ENCODE measurements at regions not wholly inside any gene's neighbourhood (a gene's known extent, or its start where the extent isn't known, plus 50 kb on each side); places are given as distances from the start of the nearest gene placed in this dataset.

GRCh38 chr9:84212982-84213381 lies 127.6 kb downstream of the SLC28A3 start:
- H3K79me2 ChIP-seq (ENCODE audit: insufficient read depth, low read length) = no peaks in the 10 kb centered on the region
- ChIA-PET POLR2A (no interaction called here), CTCF (no interaction called here), RAD21 (ENCODE audit: low non-redundant PET in 1 of 2, low total read pairs in 2 of 2, uncharacterized antibody in 2 of 2, unreplicated experiment in 2 of 2) (no interaction called here)
- no peaks in the 10 kb centered on the region for H3K27me3 ChIP-seq (ENCODE audit: insufficient read depth, low read length)
- H3K4me3 ChIP-seq (replicated peaks in 1 of 2; ENCODE audit: low read depth in 1 of 2, low read length in 2 of 2) = no peak overlapping the region
- H3K9me2 ChIP-seq (ENCODE audit: insufficient read depth) = no peaks in the 10 kb centered on the region
- H3K4me2 ChIP-seq (ENCODE audit: low read length) = no peak overlapping the region
- no peaks in the 10 kb centered on the region for H4K20me1 ChIP-seq (ENCODE audit: insufficient read depth)
- H3K36me3 ChIP-seq (ENCODE audit: control insufficient read depth in 1 of 2, insufficient read depth in 2 of 2, low read length in 2 of 2) = no peaks in the 10 kb centered on the region
- no peaks in the 10 kb centered on the region for H3K4me1 ChIP-seq (ENCODE audit: control insufficient read depth in 1 of 2, insufficient read depth in 2 of 2, low read length in 2 of 2)
- H2AFZ ChIP-seq (ENCODE audit: low read depth, low read length, poor library complexity, severe bottlenecking) = no peak overlapping the region
- ATAC-seq (no peak), DNase-seq (ENCODE audit: low read depth, low spot score) (no peak)
- no peaks in the 10 kb centered on the region for H3K9me3 ChIP-seq (ENCODE audit: control insufficient read depth in 1 of 2, insufficient read depth in 1 of 2, low read depth in 1 of 2, low read length in 2 of 2)
- TF ChIP-seq ELF1 (IDR thresholded peaks at IDR 0.05; ENCODE audit: borderline replicate concordance, low read depth) (no peak), YY1 (IDR thresholded peaks at IDR 0.05; ENCODE audit: extremely low read depth, insufficient replicate concordance, low read depth, low read length) (no peak), SP1 (IDR thresholded peaks at IDR 0.05; ENCODE audit: low read depth) (no peak)
- H3K27ac ChIP-seq (ENCODE audit: low read depth, low read length) = no peak overlapping the region
- no TSS peak for BruUV-seq (replicated peaks)
- intact Hi-C loops (cut with micrococcal nuclease) = no loop called here
- H3K9ac ChIP-seq (ENCODE audit: low read length) = no peak overlapping the region

- no peaks in the 10 kb centered on the region for H3K79me2 ChIP-seq (ENCODE audit: insufficient read depth, low read length)
- DNase-seq (ENCODE audit: low read depth, low spot score) (no peak), ATAC-seq (no peak)
- POLR2A ChIA-PET = no interaction called here
- no peak for TF ChIP-seq ELF1 (IDR thresholded peaks at IDR 0.05; ENCODE audit: borderline replicate concordance, low read depth)
- no peak for TF ChIP-seq CTCF (IDR thresholded peaks at IDR 0.05 in 2 of 3, conservative IDR thresholded peaks at IDR 0.05 in 1 of 3; ENCODE audit: borderline replicate concordance in 1 of 3, insufficient read depth in 1 of 3, low read depth in 2 of 3, low read length in 2 of 3)
- TF ChIP-seq JUND (IDR thresholded peaks at IDR 0.05) = no peak
- TF ChIP-seq ZNF274 (IDR thresholded peaks at IDR 0.05; ENCODE audit: low read depth, low read length) = no peak
- TF ChIP-seq TCF7L2 (IDR thresholded peaks at IDR 0.05; ENCODE audit: borderline replicate concordance, extremely low read depth, insufficient read depth, insufficient read length) = no peak
- TF ChIP-seq SIN3A (IDR thresholded peaks at IDR 0.05; ENCODE audit: low read depth) = no peak
- TF ChIP-seq YY1 (IDR thresholded peaks at IDR 0.05; ENCODE audit: extremely low read depth, insufficient replicate concordance, low read depth, low read length) = no peak
- no peak for TF ChIP-seq ZFX (IDR thresholded peaks at IDR 0.05)
- no peak for TF ChIP-seq CBX3 (IDR thresholded peaks at IDR 0.05; ENCODE audit: low read depth)
- no peak for TF ChIP-seq SRF (IDR thresholded peaks at IDR 0.05; ENCODE audit: low read depth)
- TF ChIP-seq POLR2AphosphoS5 (IDR thresholded peaks at IDR 0.05; ENCODE audit: low read depth, low read length) = no peak
- TF ChIP-seq POLR2A (IDR thresholded peaks at IDR 0.05; ENCODE audit: borderline replicate concordance, extremely low read depth, insufficient read depth, insufficient read length) = no peak
- no peak for TF ChIP-seq RAD21 (IDR thresholded peaks at IDR 0.05; ENCODE audit: low read depth)
- TF ChIP-seq SP1 (IDR thresholded peaks at IDR 0.05; ENCODE audit: low read depth) = no peak
- H3K4me2 ChIP-seq (ENCODE audit: low read length) = no peak overlapping the region
- RAD21 ChIA-PET (ENCODE audit: low non-redundant PET in 1 of 2, low total read pairs in 2 of 2, uncharacterized antibody in 2 of 2, unreplicated experiment in 2 of 2) = no interaction called here
- CTCF ChIA-PET = no interaction called here
- H3K27me3 ChIP-seq (ENCODE audit: insufficient read depth, low read length) = no peaks in the 10 kb centered on the region
- no peak overlapping the region for H3K9ac ChIP-seq (ENCODE audit: low read length)
- H4K20me1 ChIP-seq (ENCODE audit: insufficient read depth) = no peaks in the 10 kb centered on the region
- H3K4me1 ChIP-seq (ENCODE audit: control insufficient read depth in 1 of 2, insufficient read depth in 2 of 2, low read length in 2 of 2) = no peaks in the 10 kb centered on the region
- no peak overlapping the region for H3K27ac ChIP-seq (ENCODE audit: low read depth, low read length)
- no peaks in the 10 kb centered on the region for H3K36me3 ChIP-seq (ENCODE audit: control insufficient read depth in 1 of 2, insufficient read depth in 2 of 2, low read length in 2 of 2)
- H3K9me2 ChIP-seq (ENCODE audit: insufficient read depth) = no peaks in the 10 kb centered on the region
- H3K4me3 ChIP-seq (replicated peaks in 1 of 2; ENCODE audit: low read depth in 1 of 2, low read length in 2 of 2) = no peak overlapping the region
- no peaks in the 10 kb centered on the region for H3K9me3 ChIP-seq (ENCODE audit: control insufficient read depth in 1 of 2, insufficient read depth in 1 of 2, low read depth in 1 of 2, low read length in 2 of 2)
- H2AFZ ChIP-seq (ENCODE audit: low read depth, low read length, poor library complexity, severe bottlenecking) = no peak overlapping the region
- intact Hi-C loops (cut with micrococcal nuclease) = no loop called here
- BruUV-seq (replicated peaks) = no TSS peak
Observed at GRCh38 chr9:84216151-84216550, 124.4 kb downstream of the SLC28A3 start.

All from HCT116 (cell line).